Breast epithelium (tissue), 3 donors: ENCODE measurements at regions not wholly inside any gene's neighbourhood (a gene's known extent, or its start where the extent isn't known, plus 50 kb on each side); places are given as distances from the start of the nearest gene placed in this dataset.

Source experiments
- POLR2A ChIP-seq: fragments of 450-650 bp; IDR thresholded peaks from one replicate; pipeline ENCODE4 v1.6.1; 2016; ENCODE audit warnings: antibody characterized with exemption, mild to moderate bottlenecking, moderate library complexity
- POLR2AphosphoS5 ChIP-seq, 3 donors: sonication (generic); formaldehyde crosslinking; IDR thresholded peaks; one replicate each; pipeline ENCODE4 v1.6.1; 2017; ENCODE audit warnings: antibody characterized with exemption in 3 of 3

- no peak for TF ChIP-seq POLR2AphosphoS5 (IDR thresholded peaks at IDR 0.05)
- TF ChIP-seq POLR2A, result no peak
Measured at GRCh38 chr5:92775711-92776615, 805.1 kb downstream of the NR2F1-AS1 start.
